Posterior cingulate gyrus (tissue), 11 donors: ENCODE measurements at regions not wholly inside any gene's neighbourhood (a gene's known extent, or its start where the extent isn't known, plus 50 kb on each side); places are given as distances from the start of the nearest gene placed in this dataset.

ENCODE experiments used
- DNase-seq, 10 donors: peaks; one replicate each; pipeline versions ENCODE4 v3.0.0 to v3.0.0-alpha.2; 2020 to 2021; ENCODE audit warnings: mixed read lengths in 3 of 10
- intact Hi-C: fragments of 100-400 bp; cut with DNase I; formaldehyde crosslinking; loops from one replicate; pipeline ENCODE4 v1.15.1; 2023

- peak in 1 of 10 donors; percentile 13 for DNase-seq
- intact Hi-C loops: no loop called here
Measured at GRCh38 chr18:68532328-68532885, 182.5 kb downstream of the TMX3 start.

GRCh38 chr18:68525091-68525490 lies 189.8 kb downstream of the TMX3 start:
- DNase-seq: no peak

GRCh38 chr18:68520406-68521075 lies 194.4 kb downstream of the TMX3 start:
- no peak for DNase-seq
- intact Hi-C loops: no loop called here

More at GRCh38 chr18:68525091-68525490, 189.8 kb downstream of the TMX3 start:
- intact Hi-C loops: no loop called here

- intact Hi-C loops: no loop called here
Measured at GRCh38 chr18:68519336-68519735, 195.6 kb downstream of the TMX3 start.

GRCh38 chr18:68509902-68510301 lies 205.0 kb downstream of the TMX3 start:
- intact Hi-C loops: no loop called here
- DNase-seq: no peak

More at GRCh38 chr18:68519336-68519735, 195.6 kb downstream of the TMX3 start:
- no peak for DNase-seq

GRCh38 chr18:68507781-68508180 lies 207.1 kb downstream of the TMX3 start:
- intact Hi-C loops: no loop called here
- DNase-seq: no peak

- no peak for DNase-seq
- intact Hi-C loops: no loop called here
Measured at GRCh38 chr18:68505178-68505574, 209.7 kb downstream of the TMX3 start.

GRCh38 chr18:68504441-68505177 lies 210.3 kb downstream of the TMX3 start:
- no peak for DNase-seq
- intact Hi-C loops: no loop called here

- intact Hi-C loops: no loop called here
- no peak for DNase-seq
Measured at GRCh38 chr18:68500556-68500955, 214.4 kb downstream of the TMX3 start.

GRCh38 chr18:68499141-68499540 lies 215.8 kb downstream of the TMX3 start:
- no peak for DNase-seq
- intact Hi-C loops: no loop called here

- DNase-seq: no peak
- intact Hi-C loops: no loop called here
Measured at GRCh38 chr18:68498636-68499035, 216.3 kb downstream of the TMX3 start.

GRCh38 chr18:68498185-68498584 lies 216.7 kb downstream of the TMX3 start:
- no peak for DNase-seq
- intact Hi-C loops: no loop called here

- intact Hi-C loops: no loop called here
- no peak for DNase-seq
Measured at GRCh38 chr18:68494802-68495581, 219.9 kb downstream of the TMX3 start.

GRCh38 chr18:68489013-68489792 lies 225.7 kb downstream of the TMX3 start:
- intact Hi-C loops: no loop called here
- no peak for DNase-seq

- no peak for DNase-seq
- intact Hi-C loops: no loop called here
Measured at GRCh38 chr18:68484241-68484640, 230.7 kb downstream of the TMX3 start.

GRCh38 chr18:68482815-68483214 lies 232.1 kb downstream of the TMX3 start:
- intact Hi-C loops: no loop called here
- no peak for DNase-seq

- intact Hi-C loops: no loop called here
- DNase-seq: no peak
Measured at GRCh38 chr18:68480196-68480595, 234.7 kb downstream of the TMX3 start.

GRCh38 chr18:68478246-68478645 lies 236.7 kb downstream of the TMX3 start:
- no peak for DNase-seq
- intact Hi-C loops: no loop called here

- DNase-seq: no peak
- intact Hi-C loops: no loop called here
Measured at GRCh38 chr18:68475883-68476282, 239.0 kb downstream of the TMX3 start.

- intact Hi-C loops: no loop called here
- DNase-seq: no peak
Measured at GRCh38 chr18:68472701-68473295, 242.1 kb downstream of the TMX3 start.
